HEK293 (cell line): ENCODE measurements at regions not wholly inside any gene's neighbourhood (a gene's known extent, or its start where the extent isn't known, plus 50 kb on each side); places are given as distances from the start of the nearest gene placed in this dataset.

Source experiments
- CTCF ChIA-PET: fragments of 350-600 bp; formaldehyde crosslinking; extraction: SDS; loops from one replicate; lab custom pipeline; 2021; ENCODE audit warnings: antibody characterized with exemption; lab: Yijun Ruan, JAX
- POLR2A ChIA-PET: fragments of 300-600 bp; formaldehyde crosslinking; extraction: SDS; loops from one replicate; lab custom pipeline; 2020; ENCODE audit warnings: antibody characterized with exemption, inconsistent platforms; lab: Yijun Ruan, JAX
- H3K27ac ChIP-seq: fragments of 200-500 bp; sonication (Bioruptor generic); 2 replicates; pipeline ENCODE4 v1.5.1; 2014; ENCODE audit warnings: low read depth, low read length, control low read depth, inconsistent platforms; ENCODE audit errors: extremely low read depth
- H3K36me3 ChIP-seq, 2 experiments: fragments of 200-500 bp in 1 of 2; sonication (Bioruptor generic) in 1 of 2; 1 replicate in 1 of 2; 2 replicates in 1 of 2; pipeline ENCODE4 v1.5.1; 2014 to 2017; ENCODE audit warnings: inconsistent platforms in 2 of 2, low read length in 2 of 2; ENCODE audit not compliant: control insufficient read depth in 2 of 2, insufficient read depth in 1 of 2
- H3K4me1 ChIP-seq: fragments of 200-500 bp; sonication (Bioruptor generic); 2 replicates; pipeline ENCODE4 v1.5.1; 2014; ENCODE audit warnings: mild to moderate bottlenecking, low read length, inconsistent platforms; ENCODE audit not compliant: control insufficient read depth, insufficient read depth
- H3K4me3 ChIP-seq: 2 replicates; pipeline ENCODE4 v1.5.1; 2011; ENCODE audit warnings: low read depth, mild to moderate bottlenecking, control low read depth, low read length, moderate library complexity
- H3K9me3 ChIP-seq: fragments of 200-500 bp; sonication (Bioruptor generic); 2 replicates; pipeline ENCODE4 v1.5.1; 2014; ENCODE audit warnings: low read depth, low read length, inconsistent platforms; ENCODE audit not compliant: control insufficient read depth, insufficient read depth
- ATF2 ChIP-seq: fragments of 450-650 bp; formaldehyde crosslinking; IDR thresholded peaks from 2 replicates; pipeline ENCODE4 v1.5.1; 2016; ENCODE audit warnings: missing biosample characterization, missing genetic modification characterization, low read depth
- BCL11A ChIP-seq: fragments of 450-650 bp; formaldehyde crosslinking; IDR thresholded peaks from 2 replicates; pipeline ENCODE4 v1.5.1; 2016; ENCODE audit warnings: low read depth, missing biosample characterization, missing genetic modification characterization
- EGR2 ChIP-seq: fragments of 450-650 bp; formaldehyde crosslinking; IDR thresholded peaks from 2 replicates; pipeline ENCODE4 v1.5.1; 2016; ENCODE audit warnings: low read depth, missing biosample characterization, missing genetic modification characterization
- OSR2 ChIP-seq: fragments of 450-650 bp; formaldehyde crosslinking; IDR thresholded peaks from 2 replicates; pipeline ENCODE4 v1.5.1; 2016; ENCODE audit warnings: missing biosample characterization, missing genetic modification characterization
- PBX3 ChIP-seq: sonication (generic); formaldehyde crosslinking; IDR thresholded peaks from 2 replicates; pipeline ENCODE4 v1.8.1; 2022; ENCODE audit warnings: mild to moderate bottlenecking, moderate library complexity, missing genetic modification reagents
- PRDM1 ChIP-seq: fragments of 450-650 bp; formaldehyde crosslinking; IDR thresholded peaks from 2 replicates; pipeline ENCODE4; 2016; ENCODE audit warnings: missing biosample characterization, missing genetic modification characterization
- PRDM6 ChIP-seq: fragments of 450-650 bp; formaldehyde crosslinking; IDR thresholded peaks from 2 replicates; pipeline ENCODE4 v1.5.1; 2017; ENCODE audit warnings: missing biosample characterization, missing genetic modification characterization
- TRIM28 ChIP-seq: IDR thresholded peaks from 2 replicates; pipeline ENCODE4 v1.6.1; 2011; ENCODE audit warnings: low read length, control low read depth, borderline replicate concordance
- ZBTB26 ChIP-seq: fragments of 450-650 bp; formaldehyde crosslinking; optimal IDR thresholded peaks from 2 replicates; pipeline ENCODE3; 2016; ENCODE audit warnings: missing biosample characterization, mild to moderate bottlenecking, missing genetic modification characterization
- ZNF10 ChIP-seq: fragments of 450-650 bp; formaldehyde crosslinking; IDR thresholded peaks from 2 replicates; pipeline ENCODE4 v1.5.1; 2017; ENCODE audit warnings: missing biosample characterization, missing genetic modification characterization
- ZNF112 ChIP-seq: fragments of 450-650 bp; formaldehyde crosslinking; IDR thresholded peaks from 2 replicates; pipeline ENCODE4 v1.5.0; 2017; ENCODE audit warnings: missing biosample characterization, missing genetic modification characterization
- ZNF132 ChIP-seq: fragments of 450-650 bp; formaldehyde crosslinking; IDR thresholded peaks from 2 replicates; pipeline ENCODE4 v1.5.1; 2017; ENCODE audit warnings: missing biosample characterization, missing genetic modification characterization, borderline replicate concordance
- ZNF138 ChIP-seq: fragments of 450-650 bp; formaldehyde crosslinking; IDR thresholded peaks from 2 replicates; pipeline ENCODE4 v1.5.1; 2016; ENCODE audit warnings: missing biosample characterization, missing genetic modification characterization, borderline replicate concordance
- ZNF2 ChIP-seq: fragments of 450-650 bp; formaldehyde crosslinking; IDR thresholded peaks from 2 replicates; pipeline ENCODE4 v1.5.1; 2016; ENCODE audit warnings: missing biosample characterization, missing genetic modification characterization
- ZNF214 ChIP-seq: fragments of 450-650 bp; formaldehyde crosslinking; IDR thresholded peaks from 2 replicates; pipeline ENCODE4 v1.5.1; 2017; ENCODE audit warnings: missing biosample characterization, mild to moderate bottlenecking, missing genetic modification characterization, borderline replicate concordance
- ZNF221 ChIP-seq: fragments of 450-650 bp; formaldehyde crosslinking; IDR thresholded peaks from 2 replicates; pipeline ENCODE4 v1.5.1; 2017; ENCODE audit warnings: missing biosample characterization, missing genetic modification characterization, borderline replicate concordance
- ZNF292 ChIP-seq: fragments of 450-650 bp; formaldehyde crosslinking; IDR thresholded peaks from 2 replicates; pipeline ENCODE4 v1.5.1; 2016; ENCODE audit warnings: low read depth, missing biosample characterization, missing genetic modification characterization, borderline replicate concordance
- ZNF311 ChIP-seq: fragments of 450-650 bp; formaldehyde crosslinking; IDR thresholded peaks from 2 replicates; pipeline ENCODE4 v1.5.1; 2017; ENCODE audit warnings: missing biosample characterization, missing genetic modification characterization, borderline replicate concordance
- ZNF350 ChIP-seq: fragments of 450-650 bp; formaldehyde crosslinking; IDR thresholded peaks from 2 replicates; pipeline ENCODE4 v1.5.0; 2017; ENCODE audit warnings: missing biosample characterization, mild to moderate bottlenecking, missing genetic modification characterization
- ZNF354C ChIP-seq: fragments of 450-650 bp; formaldehyde crosslinking; IDR thresholded peaks from 2 replicates; pipeline ENCODE4 v1.5.1; 2016; ENCODE audit warnings: missing biosample characterization, missing genetic modification characterization, low read depth, borderline replicate concordance
- ZNF416 ChIP-seq: fragments of 450-650 bp; formaldehyde crosslinking; IDR thresholded peaks from 2 replicates; pipeline ENCODE4 v1.5.1; 2016; ENCODE audit warnings: missing biosample characterization, missing genetic modification characterization
- ZNF423 ChIP-seq: fragments of 450-650 bp; formaldehyde crosslinking; IDR thresholded peaks from 2 replicates; pipeline ENCODE4 v1.5.1; 2016; ENCODE audit warnings: missing biosample characterization, missing genetic modification characterization
- ZNF48 ChIP-seq: fragments of 450-650 bp; formaldehyde crosslinking; IDR thresholded peaks from 2 replicates; pipeline ENCODE4 v1.5.1; 2016; ENCODE audit warnings: missing biosample characterization, missing genetic modification characterization
- ZNF530 ChIP-seq: fragments of 450-650 bp; formaldehyde crosslinking; IDR thresholded peaks from 2 replicates; pipeline ENCODE4 v1.5.1; 2016; ENCODE audit warnings: low read depth, missing biosample characterization, missing genetic modification characterization
- ZNF571 ChIP-seq: fragments of 450-650 bp; formaldehyde crosslinking; IDR thresholded peaks from 2 replicates; pipeline ENCODE4 v1.5.0; 2017; ENCODE audit warnings: missing biosample characterization, missing genetic modification characterization
- ZNF677 ChIP-seq: fragments of 450-650 bp; IDR thresholded peaks from 2 replicates; pipeline ENCODE4 v1.5.0; 2018; ENCODE audit warnings: missing biosample characterization, mild to moderate bottlenecking, missing genetic modification characterization, moderate library complexity
- ZNF792 ChIP-seq: fragments of 450-650 bp; formaldehyde crosslinking; IDR thresholded peaks from 2 replicates; pipeline ENCODE4 v1.5.1; 2016; ENCODE audit warnings: missing biosample characterization, missing genetic modification characterization
- TF ChIP-seq, protein P1 (sequence below): fragments of 450-650 bp; formaldehyde crosslinking; IDR thresholded peaks from 2 replicates; pipeline ENCODE4 v1.5.1; 2016; ENCODE audit warnings: missing biosample characterization, missing genetic modification characterization
- TF ChIP-seq, protein P2 (sequence below): fragments of 450-650 bp; formaldehyde crosslinking; IDR thresholded peaks from 2 replicates; pipeline ENCODE4 v1.5.1; 2016; ENCODE audit warnings: missing biosample characterization, missing genetic modification characterization

DNA sequence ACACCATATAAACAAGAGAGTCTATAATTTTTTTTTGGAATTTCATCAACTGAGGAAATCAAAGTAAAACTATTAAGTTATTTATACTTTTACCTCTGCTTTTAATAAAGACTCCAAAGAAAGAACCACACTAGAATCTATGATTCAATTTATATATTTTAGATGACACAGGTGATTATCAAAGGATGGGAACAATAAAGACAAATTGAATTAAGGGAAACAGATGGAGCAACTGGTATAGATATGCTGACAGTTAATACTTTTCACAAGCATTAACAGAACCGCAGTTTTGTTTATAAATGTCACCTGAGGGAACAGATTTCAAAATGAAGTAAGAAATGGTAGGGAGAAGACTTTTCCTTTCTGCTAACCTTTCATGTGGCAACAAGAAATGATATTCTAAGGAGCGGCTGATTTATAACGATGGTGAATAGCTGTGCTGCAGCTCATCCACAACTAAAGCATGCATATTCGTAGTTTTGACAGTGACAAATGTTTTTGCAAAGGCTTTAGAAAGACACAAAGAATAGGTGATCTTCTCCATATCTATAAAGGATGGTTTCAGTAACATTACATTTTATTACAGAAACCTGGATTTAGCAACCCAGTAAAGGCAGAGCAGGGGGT is 1502.9 kb upstream of the RAG2 start:
- CTCF ChIA-PET, result no interaction called here
- H3K27ac ChIP-seq, result no peak overlapping the region
- no peak for TF ChIP-seq ZNF221 (tag by site-specific recombination)
- no peak for TF ChIP-seq PBX3
- TF ChIP-seq, protein P1, sequence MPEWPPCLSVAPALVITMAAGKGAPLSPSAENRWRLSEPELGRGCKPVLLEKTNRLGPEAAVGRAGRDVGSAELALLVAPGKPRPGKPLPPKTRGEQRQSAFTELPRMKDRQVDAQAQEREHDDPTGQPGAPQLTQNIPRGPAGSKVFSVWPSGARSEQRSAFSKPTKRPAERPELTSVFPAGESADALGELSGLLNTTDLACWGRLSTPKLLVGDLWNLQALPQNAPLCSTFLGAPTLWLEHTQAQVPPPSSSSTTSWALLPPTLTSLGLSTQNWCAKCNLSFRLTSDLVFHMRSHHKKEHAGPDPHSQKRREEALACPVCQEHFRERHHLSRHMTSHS (tag by site-specific recombination), result no peak
- no peak for TF ChIP-seq ZNF416
- TF ChIP-seq TRIM28, result no peak
- no peak for TF ChIP-seq EGR2 (tag by site-specific recombination)
- TF ChIP-seq ZNF423 (tag by site-specific recombination), result no peak
- no peak for TF ChIP-seq ZNF214 (tag by site-specific recombination)
- no peak for TF ChIP-seq ZNF530 (tag by site-specific recombination)
- TF ChIP-seq, protein P2, sequence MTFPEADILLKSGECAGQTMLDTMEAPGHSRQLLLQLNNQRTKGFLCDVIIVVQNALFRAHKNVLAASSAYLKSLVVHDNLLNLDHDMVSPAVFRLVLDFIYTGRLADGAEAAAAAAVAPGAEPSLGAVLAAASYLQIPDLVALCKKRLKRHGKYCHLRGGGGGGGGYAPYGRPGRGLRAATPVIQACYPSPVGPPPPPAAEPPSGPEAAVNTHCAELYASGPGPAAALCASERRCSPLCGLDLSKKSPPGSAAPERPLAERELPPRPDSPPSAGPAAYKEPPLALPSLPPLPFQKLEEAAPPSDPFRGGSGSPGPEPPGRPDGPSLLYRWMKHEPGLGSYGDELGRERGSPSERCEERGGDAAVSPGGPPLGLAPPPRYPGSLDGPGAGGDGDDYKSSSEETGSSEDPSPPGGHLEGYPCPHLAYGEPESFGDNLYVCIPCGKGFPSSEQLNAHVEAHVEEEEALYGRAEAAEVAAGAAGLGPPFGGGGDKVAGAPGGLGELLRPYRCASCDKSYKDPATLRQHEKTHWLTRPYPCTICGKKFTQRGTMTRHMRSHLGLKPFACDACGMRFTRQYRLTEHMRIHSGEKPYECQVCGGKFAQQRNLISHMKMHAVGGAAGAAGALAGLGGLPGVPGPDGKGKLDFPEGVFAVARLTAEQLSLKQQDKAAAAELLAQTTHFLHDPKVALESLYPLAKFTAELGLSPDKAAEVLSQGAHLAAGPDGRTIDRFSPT (tag by site-specific recombination), result no peak
- TF ChIP-seq ZNF311 (tag by site-specific recombination), result no peak
- TF ChIP-seq OSR2 (tag by site-specific recombination), result no peak
- TF ChIP-seq ZNF48 (tag by site-specific recombination), result no peak
- no peak for TF ChIP-seq ZNF677 (tag by site-specific recombination)
- TF ChIP-seq ZNF2 (tag by site-specific recombination), result no peak
- TF ChIP-seq ZNF138 (tag by site-specific recombination), result no peak
- TF ChIP-seq ZNF292 (tag by site-specific recombination), result no peak
- TF ChIP-seq ZNF354C, result no peak
- TF ChIP-seq PRDM6 (tag by site-specific recombination), result no peak
- TF ChIP-seq, all 188 proteins: peak for 0
- Histone ChIP-seq H3K4me1 (no peaks in the 10 kb centered on the region), H3K9me3 (no peaks in the 10 kb centered on the region), H3K4me3 (no peak overlapping the region), H3K36me3 (no peaks in the 10 kb centered on the region)
- POLR2A ChIA-PET, result no interaction called here

DNA sequence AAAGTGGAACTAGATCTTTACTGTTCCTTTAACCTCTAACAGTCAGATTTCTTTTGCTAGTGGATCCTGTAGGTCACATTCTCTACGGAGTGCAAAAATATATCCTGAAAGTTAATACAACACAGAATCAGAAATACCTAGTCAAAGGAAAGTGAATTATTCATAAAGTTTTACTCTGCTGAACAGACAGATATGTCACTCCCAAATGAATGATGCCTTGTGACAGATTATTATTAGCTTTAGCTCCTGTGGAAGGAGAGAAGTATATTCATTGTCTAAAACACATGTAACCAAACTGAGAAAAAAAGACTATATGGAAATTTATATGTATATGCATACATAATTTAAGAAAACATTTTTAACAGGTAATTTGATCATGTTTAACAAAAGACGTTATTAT is 1497.2 kb upstream of the RAG2 start:
- H3K4me3 ChIP-seq, result no peak overlapping the region
- H3K9me3 ChIP-seq, result no peaks in the 10 kb centered on the region
- TF ChIP-seq ZNF350 (tag by site-specific recombination), result no peak
- no peak for TF ChIP-seq ZNF132 (tag by site-specific recombination)
- TF ChIP-seq ZNF571 (tag by site-specific recombination), result no peak
- no peak for TF ChIP-seq PRDM1 (tag by site-specific recombination)
- no peak for TF ChIP-seq ATF2
- no peak for TF ChIP-seq ZNF10 (tag by site-specific recombination)
- TF ChIP-seq ZNF112 (tag by site-specific recombination), result no peak
- TF ChIP-seq ZNF792 (tag by site-specific recombination), result no peak
- no peak for TF ChIP-seq BCL11A (tag by site-specific recombination)
- no peak for TF ChIP-seq ZBTB26 (tag by site-specific recombination)

More for the DNA sequence above, 1497.2 kb upstream of the RAG2 start:
- POLR2A ChIA-PET, result no interaction called here
- Histone ChIP-seq H3K27ac (no peak overlapping the region), H3K36me3 (no peaks in the 10 kb centered on the region), H3K4me1 (no peaks in the 10 kb centered on the region)
- CTCF ChIA-PET, result no interaction called here
